ENCODE measurements at regions not wholly inside any gene's neighbourhood (a gene's known extent, or its start where the extent isn't known, plus 50 kb on each side); places are given as distances from the start of the nearest gene placed in this dataset.

DNA sequence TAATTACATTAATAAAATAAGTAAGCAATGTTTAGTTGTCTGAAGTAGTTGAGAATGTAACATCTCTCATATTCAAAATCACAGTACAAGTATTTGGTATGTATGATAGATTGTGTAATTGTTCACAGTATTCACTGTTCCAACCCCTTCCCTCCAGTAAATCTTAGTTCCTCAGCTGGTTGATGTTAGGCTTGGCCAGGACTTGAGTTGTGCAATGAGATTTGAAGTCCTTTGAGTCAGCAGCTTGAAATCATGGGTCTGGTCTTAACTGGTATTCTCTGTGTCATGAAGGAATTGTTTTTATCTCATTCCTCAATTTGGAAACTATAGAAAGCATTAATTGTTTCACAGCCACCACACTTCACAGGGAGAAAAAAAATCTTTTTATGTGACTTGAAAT lies 477.1 kb downstream of the FSCB start:
- Histone ChIP-seq H3K4me3 (replicated peaks; ENCODE audit: low read depth, low read length) (no peak overlapping the region), H3K27me3 (replicated peaks; ENCODE audit: control insufficient read depth, insufficient read depth, low read length) (no peaks in the 10 kb centered on the region), H3K36me3 (ENCODE audit: control insufficient read depth, insufficient read depth, low read length) (no peaks in the 10 kb centered on the region)
- TF ChIP-seq, protein P1, sequence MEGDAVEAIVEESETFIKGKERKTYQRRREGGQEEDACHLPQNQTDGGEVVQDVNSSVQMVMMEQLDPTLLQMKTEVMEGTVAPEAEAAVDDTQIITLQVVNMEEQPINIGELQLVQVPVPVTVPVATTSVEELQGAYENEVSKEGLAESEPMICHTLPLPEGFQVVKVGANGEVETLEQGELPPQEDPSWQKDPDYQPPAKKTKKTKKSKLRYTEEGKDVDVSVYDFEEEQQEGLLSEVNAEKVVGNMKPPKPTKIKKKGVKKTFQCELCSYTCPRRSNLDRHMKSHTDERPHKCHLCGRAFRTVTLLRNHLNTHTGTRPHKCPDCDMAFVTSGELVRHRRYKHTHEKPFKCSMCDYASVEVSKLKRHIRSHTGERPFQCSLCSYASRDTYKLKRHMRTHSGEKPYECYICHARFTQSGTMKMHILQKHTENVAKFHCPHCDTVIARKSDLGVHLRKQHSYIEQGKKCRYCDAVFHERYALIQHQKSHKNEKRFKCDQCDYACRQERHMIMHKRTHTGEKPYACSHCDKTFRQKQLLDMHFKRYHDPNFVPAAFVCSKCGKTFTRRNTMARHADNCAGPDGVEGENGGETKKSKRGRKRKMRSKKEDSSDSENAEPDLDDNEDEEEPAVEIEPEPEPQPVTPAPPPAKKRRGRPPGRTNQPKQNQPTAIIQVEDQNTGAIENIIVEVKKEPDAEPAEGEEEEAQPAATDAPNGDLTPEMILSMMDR (IDR thresholded peaks at IDR 0.05; ENCODE audit: insufficient read depth, low read length, poor library complexity, severe bottlenecking), result no peak
- no peak for DNase-seq (ENCODE audit: extremely low read depth, insufficient read length)

DNA sequence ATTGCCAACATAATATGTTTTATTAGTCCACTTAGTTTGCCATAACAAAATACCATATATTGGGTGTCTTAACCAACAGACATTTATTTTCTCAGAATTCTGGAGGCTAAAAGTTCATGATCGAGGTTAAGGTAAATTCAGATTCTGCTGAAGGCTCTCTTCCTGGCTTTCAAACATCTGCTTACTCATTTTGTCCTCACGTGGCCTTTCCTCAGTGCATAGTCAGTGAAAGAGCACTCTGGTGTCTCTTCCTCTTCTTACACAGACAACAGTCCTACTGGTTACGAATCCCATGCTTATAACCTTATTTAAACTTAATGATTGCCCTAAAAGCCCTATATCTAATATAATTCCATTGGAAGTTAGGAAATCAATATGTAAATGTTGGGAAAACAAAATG lies 479.7 kb downstream of the FSCB start:
- Histone ChIP-seq H3K4me3 (replicated peaks; ENCODE audit: low read depth, low read length) (no peak overlapping the region), H3K36me3 (ENCODE audit: control insufficient read depth, insufficient read depth, low read length) (no peaks in the 10 kb centered on the region), H3K27me3 (replicated peaks; ENCODE audit: control insufficient read depth, insufficient read depth, low read length) (no peaks in the 10 kb centered on the region)
- no peak for DNase-seq (ENCODE audit: extremely low read depth, insufficient read length)
- TF ChIP-seq, protein P1 (IDR thresholded peaks at IDR 0.05; ENCODE audit: insufficient read depth, low read length, poor library complexity, severe bottlenecking), result no peak

DNA sequence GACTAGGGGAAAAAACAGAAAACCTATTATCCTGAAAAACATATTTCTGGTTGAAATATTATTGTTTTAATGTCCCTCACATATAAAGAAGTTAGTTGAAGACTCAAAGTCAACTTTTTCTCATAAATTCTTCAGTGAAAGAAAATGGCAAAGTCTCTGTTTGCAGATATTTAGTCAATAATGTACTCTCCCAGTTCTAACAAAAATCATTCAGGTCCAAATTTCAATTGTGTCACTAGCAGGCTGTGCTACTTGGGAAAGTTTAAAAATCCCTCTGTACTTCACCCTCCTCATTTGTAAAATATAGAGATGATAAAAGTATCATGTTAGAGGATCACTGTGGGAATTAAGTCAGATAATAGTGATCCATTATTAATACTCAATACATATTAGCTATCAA lies 496.5 kb downstream of the FSCB start:
- no peaks in the 10 kb centered on the region for H3K27me3 ChIP-seq (replicated peaks; ENCODE audit: control insufficient read depth, insufficient read depth, low read length)
- DNase-seq (ENCODE audit: extremely low read depth, insufficient read length), result no peak
- H3K36me3 ChIP-seq (ENCODE audit: control insufficient read depth, insufficient read depth, low read length), result no peaks in the 10 kb centered on the region
- no peak overlapping the region for H3K4me3 ChIP-seq (replicated peaks; ENCODE audit: low read depth, low read length)
- TF ChIP-seq, protein P1 (IDR thresholded peaks at IDR 0.05; ENCODE audit: insufficient read depth, low read length, poor library complexity, severe bottlenecking), result no peak

DNA sequence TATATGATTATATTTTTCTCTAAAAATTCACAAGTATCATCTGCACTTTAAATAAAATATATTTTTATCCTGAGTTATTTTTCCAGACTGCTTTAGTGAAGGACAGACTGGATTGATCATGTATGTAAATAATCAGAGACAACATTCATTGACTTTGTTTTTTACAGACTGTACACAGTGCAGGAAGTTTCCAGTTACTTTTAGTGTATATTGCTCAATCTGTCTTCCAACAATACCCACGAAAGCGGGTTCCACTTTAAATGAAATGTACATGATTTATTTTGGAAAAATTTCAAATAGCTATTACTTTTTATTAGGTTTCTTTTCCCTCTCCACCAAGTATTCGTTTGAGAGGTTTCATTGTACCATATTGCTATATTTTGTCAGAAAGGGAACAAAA lies 497.0 kb downstream of the FSCB start:
- Histone ChIP-seq H3K36me3 (ENCODE audit: control insufficient read depth, insufficient read depth, low read length) (no peaks in the 10 kb centered on the region), H3K27me3 (replicated peaks; ENCODE audit: control insufficient read depth, insufficient read depth, low read length) (no peaks in the 10 kb centered on the region), H3K4me3 (replicated peaks; ENCODE audit: low read depth, low read length) (no peak overlapping the region)
- no peak for DNase-seq (ENCODE audit: extremely low read depth, insufficient read length)
- TF ChIP-seq, protein P1 (IDR thresholded peaks at IDR 0.05; ENCODE audit: insufficient read depth, low read length, poor library complexity, severe bottlenecking), result no peak

DNA sequence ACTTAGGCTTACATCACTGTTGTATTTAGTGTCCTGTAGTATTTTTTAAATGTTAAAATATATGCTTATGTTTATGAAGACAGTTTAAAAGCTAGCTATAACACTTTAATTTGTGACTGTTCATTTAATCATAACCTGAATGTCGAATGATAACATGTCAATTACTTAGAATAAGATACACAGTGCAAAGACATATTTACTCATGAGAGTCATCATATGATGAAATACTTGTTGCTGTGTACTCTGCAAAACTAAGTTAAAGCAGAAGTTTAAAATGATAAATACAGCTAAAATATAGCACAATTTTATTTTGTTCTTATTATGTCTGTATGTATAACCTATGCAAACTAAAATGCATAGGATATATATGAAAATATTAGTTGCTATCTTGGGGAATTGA lies 497.4 kb downstream of the FSCB start:
- H3K4me3 ChIP-seq (replicated peaks; ENCODE audit: low read depth, low read length), result no peak overlapping the region
- no peaks in the 10 kb centered on the region for H3K27me3 ChIP-seq (replicated peaks; ENCODE audit: control insufficient read depth, insufficient read depth, low read length)
- DNase-seq (ENCODE audit: extremely low read depth, insufficient read length), result no peak
- TF ChIP-seq, protein P1 (IDR thresholded peaks at IDR 0.05; ENCODE audit: insufficient read depth, low read length, poor library complexity, severe bottlenecking), result no peak
- no peaks in the 10 kb centered on the region for H3K36me3 ChIP-seq (ENCODE audit: control insufficient read depth, insufficient read depth, low read length)

DNA sequence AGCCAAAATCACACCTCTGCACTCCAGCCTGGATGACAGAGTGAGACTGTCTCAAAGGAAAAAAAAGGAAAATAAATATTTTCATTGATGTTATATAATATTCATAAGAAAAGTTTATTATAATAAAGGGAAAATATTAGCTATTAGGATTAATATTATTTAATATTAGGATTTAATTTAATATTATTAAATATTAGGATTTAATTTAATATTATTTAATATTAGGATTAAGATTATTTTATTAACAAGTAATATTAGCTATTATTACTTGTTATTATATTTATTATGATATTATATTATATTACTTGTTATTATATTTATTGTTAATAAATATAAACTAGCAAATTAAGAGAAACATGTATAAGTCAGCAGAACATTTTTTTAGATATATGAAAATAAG lies 518.1 kb downstream of the FSCB start:
- no peak for DNase-seq (ENCODE audit: extremely low read depth, insufficient read length)
- H3K27me3 ChIP-seq (replicated peaks; ENCODE audit: control insufficient read depth, insufficient read depth, low read length), result no peaks in the 10 kb centered on the region
- TF ChIP-seq, protein P1 (IDR thresholded peaks at IDR 0.05; ENCODE audit: insufficient read depth, low read length, poor library complexity, severe bottlenecking), result no peak
- no peaks in the 10 kb centered on the region for H3K36me3 ChIP-seq (ENCODE audit: control insufficient read depth, insufficient read depth, low read length)
- H3K4me3 ChIP-seq (replicated peaks; ENCODE audit: low read depth, low read length), result no peak overlapping the region

Data from GM06990 (cell line).